ENCODE measurements at regions not wholly inside any gene's neighbourhood (a gene's known extent, or its start where the extent isn't known, plus 50 kb on each side); places are given as distances from the start of the nearest gene placed in this dataset.
"Not testable (repeated sequence)": the region's sequence is repeated elsewhere in the genome, so short reads cannot be mapped to it uniquely, and the experiment has no call there.

DNA sequence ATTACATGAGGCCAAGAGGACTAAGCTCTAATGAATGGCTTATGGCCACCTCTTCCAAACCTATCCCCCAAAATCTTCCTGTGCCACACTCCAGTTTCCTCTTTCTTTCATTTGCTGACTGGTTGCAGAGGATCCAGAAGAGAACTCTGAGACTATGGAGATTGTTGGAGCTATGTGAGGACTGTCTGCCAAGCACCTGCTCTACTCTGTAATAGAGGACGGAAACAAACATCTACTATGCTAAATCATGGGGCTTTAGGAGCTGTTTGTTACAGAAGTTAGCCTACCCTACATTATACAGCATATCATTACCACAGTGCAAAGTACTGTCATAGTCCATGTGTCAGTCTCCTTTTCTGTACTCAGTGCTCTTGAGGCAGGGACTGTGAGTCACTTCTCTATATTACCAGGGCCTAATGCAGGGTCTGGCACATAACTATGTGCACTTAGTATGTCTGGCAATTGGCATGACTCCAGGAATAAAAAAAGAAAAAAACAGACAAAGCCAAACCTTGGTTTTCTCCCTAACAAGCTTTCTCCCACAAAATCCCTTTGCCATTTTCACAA lies 95.1 kb downstream of the RPAP3 start:
- ATAC-seq (replicated peaks; ENCODE audit: extremely low read depth, poor library complexity, severe bottlenecking) (no peak), DNase-seq (ENCODE audit: low spot score in 2 of 2) (no peak)
- H3K4me1 Mint-ChIP-seq = no peaks in the 10 kb centered on the region
- H3K36me3 Mint-ChIP-seq (ENCODE audit: insufficient read depth) = peaks cover 2% of the 10 kb centered on the region
- H3K4me3 Mint-ChIP-seq = no peak overlapping the region
- no peaks in the 10 kb centered on the region for H3K27me3 Mint-ChIP-seq
- peaks cover 8% of the 10 kb centered on the region for H3K9me3 Mint-ChIP-seq
- no peak overlapping the region for H3K27ac Mint-ChIP-seq (ENCODE audit: low read depth)

- H3K36me3 Mint-ChIP-seq (ENCODE audit: insufficient read depth) = peaks cover 2% of the 10 kb centered on the region
- no peaks in the 10 kb centered on the region for H3K4me1 Mint-ChIP-seq
- H3K27me3 Mint-ChIP-seq = no peaks in the 10 kb centered on the region
- no peak overlapping the region for H3K27ac Mint-ChIP-seq (ENCODE audit: low read depth)
- H3K9me3 Mint-ChIP-seq = peaks cover 8% of the 10 kb centered on the region
- no peak overlapping the region for H3K4me3 Mint-ChIP-seq
- ATAC-seq (replicated peaks; ENCODE audit: extremely low read depth, poor library complexity, severe bottlenecking) = no peak
- no peak for DNase-seq (ENCODE audit: low spot score in 2 of 2)
These were observed 96.0 kb downstream of the RPAP3 start for GRCh38 chr12:47609806-47610205.

DNA sequence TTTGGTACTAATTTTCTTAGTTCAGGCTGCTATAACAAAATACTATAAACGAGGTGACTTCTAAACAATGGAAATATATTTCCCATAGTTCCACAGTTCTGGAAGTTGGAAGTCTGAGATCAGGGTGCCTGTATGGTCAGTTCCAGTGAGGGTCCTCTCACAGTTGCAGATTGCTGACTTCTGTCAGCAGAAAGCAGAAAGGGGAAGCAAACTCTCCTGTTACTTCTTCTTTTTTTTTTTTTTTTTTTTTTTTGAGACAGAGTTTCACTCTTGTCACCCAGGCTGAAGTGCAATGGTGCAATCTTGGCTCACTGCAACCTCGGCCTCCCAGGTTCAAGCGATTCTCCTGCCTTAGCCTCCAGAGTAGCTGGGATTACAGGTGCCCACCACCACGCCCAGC lies 97.2 kb downstream of the RPAP3 start:
- not testable (repeated sequence) for H3K27ac Mint-ChIP-seq (ENCODE audit: low read depth); ATAC-seq (replicated peaks; ENCODE audit: extremely low read depth, poor library complexity, severe bottlenecking); DNase-seq (ENCODE audit: low spot score in 2 of 2); H3K4me1 Mint-ChIP-seq; H3K36me3 Mint-ChIP-seq (ENCODE audit: insufficient read depth); H3K27me3 Mint-ChIP-seq; H3K4me3 Mint-ChIP-seq; H3K9me3 Mint-ChIP-seq

GRCh38 chr12:47604221-47604873 lies 101.5 kb downstream of the RPAP3 start:
- Mint-ChIP-seq H3K4me3 (no peak overlapping the region), H3K27me3 (no peaks in the 10 kb centered on the region), H3K27ac (ENCODE audit: low read depth) (no peak overlapping the region), H3K4me1 (no peaks in the 10 kb centered on the region), H3K9me3 (peaks cover 8% of the 10 kb centered on the region), H3K36me3 (ENCODE audit: insufficient read depth) (peaks cover 5% of the 10 kb centered on the region)
- no peak for ATAC-seq (replicated peaks; ENCODE audit: extremely low read depth, poor library complexity, severe bottlenecking)
- DNase-seq (ENCODE audit: low spot score in 2 of 2) = no peak

- no peaks in the 10 kb centered on the region for H3K4me1 Mint-ChIP-seq
- H3K9me3 Mint-ChIP-seq = peaks cover 8% of the 10 kb centered on the region
- H3K4me3 Mint-ChIP-seq = no peak overlapping the region
- H3K36me3 Mint-ChIP-seq (ENCODE audit: insufficient read depth) = peaks cover 5% of the 10 kb centered on the region
- DNase-seq (ENCODE audit: low spot score in 2 of 2) = no peak
- H3K27me3 Mint-ChIP-seq = no peaks in the 10 kb centered on the region
- ATAC-seq (replicated peaks; ENCODE audit: extremely low read depth, poor library complexity, severe bottlenecking) = no peak
- no peak overlapping the region for H3K27ac Mint-ChIP-seq (ENCODE audit: low read depth)
These were observed 102.8 kb downstream of the RPAP3 start for GRCh38 chr12:47602949-47603558.

GRCh38 chr12:47602325-47602724 lies 103.5 kb downstream of the RPAP3 start:
- no peak for DNase-seq (ENCODE audit: low spot score in 2 of 2)
- peaks cover 2% of the 10 kb centered on the region for H3K9me3 Mint-ChIP-seq
- H3K27me3 Mint-ChIP-seq = no peaks in the 10 kb centered on the region
- H3K4me3 Mint-ChIP-seq = no peak overlapping the region
- ATAC-seq (replicated peaks; ENCODE audit: extremely low read depth, poor library complexity, severe bottlenecking) = no peak
- no peaks in the 10 kb centered on the region for H3K4me1 Mint-ChIP-seq
- H3K27ac Mint-ChIP-seq (ENCODE audit: low read depth) = no peak overlapping the region
- peaks cover 3% of the 10 kb centered on the region for H3K36me3 Mint-ChIP-seq (ENCODE audit: insufficient read depth)

GRCh38 chr12:47601071-47601470 lies 104.8 kb downstream of the RPAP3 start:
- ATAC-seq (replicated peaks; ENCODE audit: extremely low read depth, poor library complexity, severe bottlenecking) (no peak), DNase-seq (ENCODE audit: low spot score in 2 of 2) (no peak)
- Mint-ChIP-seq H3K27ac (ENCODE audit: low read depth) (no peak overlapping the region), H3K9me3 (peaks cover 3% of the 10 kb centered on the region), H3K27me3 (no peaks in the 10 kb centered on the region), H3K4me3 (no peak overlapping the region), H3K4me1 (no peaks in the 10 kb centered on the region), H3K36me3 (ENCODE audit: insufficient read depth) (peaks cover 3% of the 10 kb centered on the region)

DNA sequence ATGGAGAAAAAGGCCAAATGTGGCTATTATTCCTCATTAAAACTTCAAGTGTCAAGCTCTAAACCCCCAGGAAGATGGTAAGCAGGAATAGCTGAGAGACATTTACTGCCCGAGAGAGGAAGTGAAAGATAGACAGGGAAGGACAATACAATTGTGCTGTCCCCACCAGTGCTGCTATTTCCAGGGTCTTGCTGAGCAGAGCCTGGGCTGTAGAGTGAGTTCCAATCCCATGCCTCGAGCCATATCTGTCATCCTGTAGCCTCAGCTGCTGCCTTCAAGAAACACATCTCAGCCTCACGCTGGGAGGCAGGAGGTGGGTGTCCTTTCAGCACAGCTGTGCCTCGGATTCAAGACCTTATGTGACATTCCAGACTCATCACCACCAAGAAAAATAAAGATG lies 114.0 kb downstream of the RPAP3 start:
- H3K27ac Mint-ChIP-seq (ENCODE audit: low read depth) = no peak overlapping the region
- ATAC-seq (replicated peaks; ENCODE audit: extremely low read depth, poor library complexity, severe bottlenecking) (no peak), DNase-seq (ENCODE audit: low spot score in 2 of 2) (no peak)
- H3K4me1 Mint-ChIP-seq = no peaks in the 10 kb centered on the region
- H3K36me3 Mint-ChIP-seq (ENCODE audit: insufficient read depth) = no peaks in the 10 kb centered on the region
- H3K4me3 Mint-ChIP-seq = no peak overlapping the region
- peaks cover 3% of the 10 kb centered on the region for H3K9me3 Mint-ChIP-seq
- peaks cover 15% of the 10 kb centered on the region for H3K27me3 Mint-ChIP-seq

- Mint-ChIP-seq H3K4me3 (no peak overlapping the region), H3K4me1 (no peaks in the 10 kb centered on the region), H3K9me3 (peaks cover 3% of the 10 kb centered on the region), H3K36me3 (ENCODE audit: insufficient read depth) (no peaks in the 10 kb centered on the region), H3K27me3 (peaks cover 19% of the 10 kb centered on the region), H3K27ac (ENCODE audit: low read depth) (no peak overlapping the region)
- no peak for DNase-seq (ENCODE audit: low spot score in 2 of 2)
- ATAC-seq (replicated peaks; ENCODE audit: extremely low read depth, poor library complexity, severe bottlenecking) = no peak
These were observed 114.5 kb downstream of the RPAP3 start for GRCh38 chr12:47591361-47591791.

DNA sequence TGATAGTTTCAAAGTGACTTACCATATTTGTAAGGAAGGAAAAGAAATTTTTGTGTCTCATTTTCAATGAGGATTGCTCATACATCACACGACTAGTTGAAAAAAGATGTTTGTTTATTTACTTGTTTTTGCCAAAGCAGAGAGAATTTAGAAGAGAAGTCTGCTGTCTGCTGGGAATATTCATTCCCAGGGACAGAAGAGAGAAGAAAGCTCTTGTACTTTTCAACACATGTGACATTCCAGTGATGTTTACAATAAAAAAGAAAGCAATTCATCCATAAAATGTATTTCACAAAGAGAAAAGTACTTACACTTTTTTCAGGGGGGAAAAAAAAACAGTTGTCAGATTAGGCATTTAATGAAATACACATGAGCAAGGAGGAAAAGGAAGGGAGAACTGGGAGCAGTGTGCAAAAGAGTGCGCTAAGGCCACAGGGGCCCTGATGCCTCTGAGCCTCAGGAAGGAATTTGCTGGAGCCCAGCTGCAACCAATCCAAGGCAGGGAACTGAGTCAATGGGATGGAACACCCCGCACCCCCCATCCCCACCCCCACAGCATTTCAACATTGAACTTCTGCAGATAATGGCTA lies 115.0 kb downstream of the RPAP3 start:
- Mint-ChIP-seq H3K9me3 (no peaks in the 10 kb centered on the region), H3K27ac (ENCODE audit: low read depth) (no peak overlapping the region), H3K36me3 (ENCODE audit: insufficient read depth) (no peaks in the 10 kb centered on the region), H3K27me3 (peaks cover 24% of the 10 kb centered on the region), H3K4me1 (no peaks in the 10 kb centered on the region), H3K4me3 (no peak overlapping the region)
- ATAC-seq (replicated peaks; ENCODE audit: extremely low read depth, poor library complexity, severe bottlenecking) (no peak), DNase-seq (ENCODE audit: low spot score in 2 of 2) (no peak)

GRCh38 chr12:47586952-47587669 lies 118.7 kb downstream of the RPAP3 start:
- Mint-ChIP-seq H3K27ac (ENCODE audit: low read depth) (no peak overlapping the region), H3K9me3 (no peaks in the 10 kb centered on the region), H3K36me3 (ENCODE audit: insufficient read depth) (no peaks in the 10 kb centered on the region), H3K27me3 (peaks cover 60% of the 10 kb centered on the region), H3K4me1 (no peaks in the 10 kb centered on the region), H3K4me3 (no peak overlapping the region)
- DNase-seq (ENCODE audit: low spot score in 2 of 2) (no peak), ATAC-seq (replicated peaks; ENCODE audit: extremely low read depth, poor library complexity, severe bottlenecking) (no peak)

- Mint-ChIP-seq H3K27me3 (peaks cover 51% of the 10 kb centered on the region), H3K9me3 (no peaks in the 10 kb centered on the region), H3K4me3 (no peak overlapping the region), H3K4me1 (no peaks in the 10 kb centered on the region), H3K27ac (ENCODE audit: low read depth) (no peak overlapping the region), H3K36me3 (ENCODE audit: insufficient read depth) (no peaks in the 10 kb centered on the region)
- DNase-seq (ENCODE audit: low spot score in 2 of 2) = no peak
- ATAC-seq (replicated peaks; ENCODE audit: extremely low read depth, poor library complexity, severe bottlenecking) = no peak
These were observed 120.3 kb downstream of the RPAP3 start for GRCh38 chr12:47585507-47585906.
